ENCODE measurements at regions not wholly inside any gene's neighbourhood (a gene's known extent, or its start where the extent isn't known, plus 50 kb on each side); places are given as distances from the start of the nearest gene placed in this dataset.
A peak's percentile ranks its signal among the peaks of the same experiment; 100 is the strongest.
"Not testable (repeated sequence)": the region's sequence is repeated elsewhere in the genome, so short reads cannot be mapped to it uniquely, and the experiment has no call there.

DNA sequence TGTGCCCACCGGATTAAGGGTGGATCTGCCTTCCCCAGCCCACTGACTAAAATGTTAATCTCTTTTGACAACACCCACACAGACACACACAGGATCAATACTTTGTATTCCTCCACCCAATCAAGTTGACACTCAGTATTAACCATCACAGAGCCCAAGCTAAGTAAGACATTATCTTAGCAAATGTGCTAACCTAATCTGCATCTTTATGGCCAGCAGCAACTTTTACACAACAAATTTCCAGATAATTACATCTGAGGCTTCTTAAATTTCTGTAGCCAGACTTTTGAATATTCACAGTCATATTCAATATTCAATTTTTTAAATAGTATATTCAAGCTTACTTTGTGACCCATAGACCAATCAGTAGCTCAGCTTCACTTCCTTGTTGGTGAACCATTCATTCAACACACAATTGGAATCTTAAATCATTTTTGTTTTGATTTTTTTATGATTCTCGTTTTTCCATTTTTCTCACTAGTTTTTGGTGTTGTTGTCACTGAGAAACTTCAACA, 594.2 kb downstream of the IPMK start:
- DNase-seq, result no peak

DNA sequence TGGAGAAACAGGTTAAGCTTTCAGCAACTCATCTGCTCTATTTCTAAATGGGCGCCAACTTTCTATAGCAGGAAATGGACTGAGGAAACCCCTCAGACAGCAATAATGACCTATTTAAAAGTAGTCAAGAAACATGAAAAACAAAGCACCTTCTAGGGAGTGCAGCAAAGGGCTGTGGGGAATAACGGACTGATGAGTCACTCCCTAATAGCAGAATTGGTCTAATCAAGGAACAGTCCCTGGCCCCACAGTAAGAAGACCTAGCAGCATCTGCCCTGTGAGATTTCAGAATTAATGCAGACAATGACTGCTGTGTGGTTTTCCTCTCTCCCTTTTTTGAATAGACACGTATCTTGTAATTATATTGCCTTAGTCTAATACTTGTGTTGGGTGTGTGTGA, 602.9 kb downstream of the IPMK start:
- no peak for DNase-seq

DNA sequence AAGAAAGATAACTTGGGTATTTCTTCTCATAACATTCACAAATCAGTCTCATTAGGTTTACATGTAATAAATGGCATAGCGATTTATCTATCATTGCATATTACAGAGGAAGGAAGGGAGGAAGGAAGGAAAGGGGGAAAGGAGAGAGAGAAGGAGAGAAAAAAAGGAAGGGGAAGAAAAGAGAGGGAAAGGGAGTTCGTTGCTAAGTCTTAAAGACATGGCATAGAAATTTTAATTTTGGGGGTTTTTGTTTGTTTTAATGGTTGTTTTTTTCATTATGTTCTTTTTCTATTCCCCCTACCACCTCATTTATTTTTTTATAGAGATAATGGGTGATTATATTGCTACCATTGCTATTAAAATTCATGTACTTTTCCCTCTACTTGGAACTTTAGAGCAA, 604.3 kb downstream of the IPMK start:
- DNase-seq, result no peak

DNA sequence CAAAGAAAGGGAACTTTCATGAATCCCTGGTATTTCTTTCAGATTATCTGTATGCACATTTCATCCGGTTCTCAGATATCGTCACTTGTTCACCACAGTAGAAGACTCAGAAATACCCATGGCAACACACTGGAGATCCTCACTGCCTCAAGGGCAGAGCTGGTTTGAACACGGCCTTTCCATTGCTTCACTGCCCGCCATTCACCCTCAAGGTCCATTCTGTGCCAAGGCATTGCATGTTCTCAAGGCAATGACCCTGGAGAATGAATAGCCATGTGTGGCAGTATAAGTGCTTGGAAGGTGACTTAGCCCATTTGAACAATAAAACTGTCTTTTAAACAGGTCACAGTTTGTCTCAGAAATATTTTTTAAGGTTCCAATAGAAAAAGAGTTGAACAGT, 606.5 kb downstream of the IPMK start:
- DNase-seq, result no peak

DNA sequence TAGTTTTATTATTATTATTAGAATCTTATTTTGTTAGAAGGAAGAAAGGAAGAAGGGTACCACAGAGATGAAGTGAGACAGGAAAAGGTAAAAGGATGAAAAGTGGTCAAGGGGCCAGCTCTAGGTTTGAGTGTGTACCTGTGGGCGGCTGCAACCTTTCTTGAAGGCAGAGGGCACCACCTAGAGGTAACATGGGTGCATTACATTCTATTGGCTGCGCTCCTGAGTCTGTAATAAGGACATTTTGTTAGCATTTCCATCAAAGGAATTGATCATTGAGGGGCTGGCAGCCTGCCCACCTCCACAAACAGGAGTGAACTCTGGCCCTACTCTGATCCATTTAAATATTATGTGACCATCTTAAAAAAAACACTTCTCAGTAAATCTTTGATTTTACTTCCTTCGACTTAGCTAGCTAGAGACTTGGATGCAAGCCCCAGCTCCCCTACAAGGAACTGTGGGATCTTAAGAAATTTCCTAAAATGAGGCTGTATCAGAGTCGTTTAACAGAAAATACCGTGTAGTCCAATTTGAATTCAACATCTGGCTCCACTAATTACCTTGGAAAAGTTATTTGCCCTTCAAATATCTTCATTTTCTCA, 610.4 kb downstream of the IPMK start:
- peak in 7 of 14 donors; percentile 1 to 23 (median 8) for DNase-seq

DNA sequence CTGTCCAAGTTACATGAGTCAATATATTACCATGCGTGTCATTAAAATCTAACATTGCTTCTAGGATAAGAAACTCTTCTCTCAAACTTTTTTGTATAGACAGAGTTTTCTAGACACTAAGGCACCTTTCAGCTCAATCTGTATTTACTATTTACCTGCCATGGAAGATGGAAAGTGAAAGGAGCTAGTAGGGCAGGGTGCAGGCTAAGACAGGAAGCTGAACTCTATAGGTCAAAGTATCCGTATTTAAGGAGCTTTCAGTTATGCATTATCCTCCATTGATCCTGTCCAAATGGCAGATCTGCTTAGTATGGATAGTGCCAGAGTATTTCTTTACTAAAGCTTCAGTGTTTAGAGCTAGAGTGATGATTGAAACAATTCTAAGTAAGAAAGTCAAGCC, 612.8 kb downstream of the IPMK start:
- no peak for DNase-seq

DNA sequence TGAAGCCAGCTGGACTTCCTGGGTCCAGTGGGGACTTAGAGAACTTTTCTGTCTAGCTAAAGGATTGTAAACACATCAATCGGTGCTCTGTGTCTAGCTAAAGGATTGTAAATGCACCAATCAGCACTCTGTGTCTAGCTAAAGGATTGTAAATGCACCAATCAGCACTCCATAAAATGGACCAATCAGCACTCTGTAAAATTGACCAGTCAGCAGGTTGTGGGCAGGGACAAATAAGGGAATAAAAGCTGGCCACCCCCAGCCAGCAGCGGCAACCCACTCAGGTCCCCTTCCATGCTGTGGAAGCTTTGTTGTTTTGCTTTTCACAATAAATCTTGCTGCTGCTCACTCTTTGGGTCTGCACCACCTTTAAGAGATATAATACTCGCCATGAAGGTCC, 622.6 kb downstream of the IPMK start:
- DNase-seq, result not testable (repeated sequence)

DNA sequence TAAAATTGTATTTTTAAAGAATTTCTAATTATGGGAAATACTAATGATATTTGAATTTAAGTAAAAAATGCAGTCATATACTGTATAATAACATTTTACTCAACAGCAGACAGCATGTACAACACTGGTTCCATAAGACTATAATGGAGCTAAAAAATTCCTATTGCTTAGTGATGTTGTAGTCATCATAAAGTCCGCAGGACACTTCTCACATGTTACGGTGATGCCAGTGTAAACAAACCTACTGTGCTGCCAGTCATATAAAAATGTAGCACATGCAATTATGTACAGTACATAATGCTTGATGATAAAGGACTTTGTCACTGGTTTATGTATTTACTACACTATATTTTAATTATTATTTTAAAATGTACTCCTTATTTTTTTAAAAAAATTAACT, 629.3 kb downstream of the IPMK start:
- no peak for DNase-seq

DNA sequence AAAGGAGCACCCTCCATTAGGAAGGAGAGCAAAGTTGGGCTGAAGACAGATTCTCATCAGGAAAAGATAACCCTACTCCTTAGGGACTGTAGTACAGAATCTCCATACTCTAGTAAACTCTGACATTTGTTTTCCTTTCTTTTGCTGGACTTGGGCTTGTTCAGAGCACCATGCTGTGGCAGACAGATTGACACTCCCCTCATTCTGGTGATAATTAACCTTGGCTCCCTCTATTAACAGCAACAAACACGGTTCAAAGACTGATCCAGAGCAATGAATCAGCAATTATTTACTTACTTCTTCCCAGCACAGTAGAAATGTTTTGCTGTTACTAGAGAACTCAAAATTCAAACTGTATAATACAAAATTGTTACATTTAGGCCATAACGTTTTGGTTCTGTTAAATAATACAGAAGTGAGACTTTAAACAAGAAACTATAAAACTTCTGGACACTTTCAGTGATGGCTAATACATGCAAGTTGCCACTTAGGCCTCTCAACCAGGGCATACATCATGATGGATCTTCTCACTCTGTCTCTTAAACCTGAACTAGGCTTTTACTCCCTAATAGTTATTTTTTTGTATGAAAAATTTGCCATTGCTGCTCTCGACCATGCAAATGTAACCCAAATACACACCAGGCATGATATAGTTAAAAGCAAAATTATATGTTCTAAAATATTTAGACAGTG, 639.0 kb downstream of the IPMK start:
- DNase-seq, result no peak

DNA sequence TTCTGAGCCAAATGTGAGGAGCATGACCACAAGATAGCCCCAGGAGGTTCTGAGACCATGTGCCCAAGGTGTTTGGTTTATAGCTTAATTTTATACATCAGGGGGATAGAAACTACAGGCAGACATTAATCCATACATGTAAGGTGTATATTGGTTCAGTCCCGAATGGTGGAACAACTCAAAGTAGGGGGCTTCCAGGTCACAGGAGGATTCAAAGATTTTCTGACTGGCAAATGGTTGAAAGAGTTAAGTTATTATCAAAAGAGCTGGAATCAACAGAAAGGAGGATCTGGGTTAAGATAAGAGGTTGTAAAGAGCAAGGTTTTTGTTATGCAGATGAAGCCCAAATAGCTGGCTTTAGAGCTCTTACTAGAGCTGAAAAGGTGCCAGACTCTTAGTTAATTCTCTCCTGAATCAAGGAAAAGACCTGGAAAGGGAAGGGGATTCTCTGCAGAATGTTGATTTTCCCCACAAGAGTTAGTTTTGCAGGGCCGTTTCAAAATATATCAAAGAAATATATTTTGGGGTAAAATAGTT, 640.0 kb downstream of the IPMK start:
- DNase-seq, result no peak

DNA sequence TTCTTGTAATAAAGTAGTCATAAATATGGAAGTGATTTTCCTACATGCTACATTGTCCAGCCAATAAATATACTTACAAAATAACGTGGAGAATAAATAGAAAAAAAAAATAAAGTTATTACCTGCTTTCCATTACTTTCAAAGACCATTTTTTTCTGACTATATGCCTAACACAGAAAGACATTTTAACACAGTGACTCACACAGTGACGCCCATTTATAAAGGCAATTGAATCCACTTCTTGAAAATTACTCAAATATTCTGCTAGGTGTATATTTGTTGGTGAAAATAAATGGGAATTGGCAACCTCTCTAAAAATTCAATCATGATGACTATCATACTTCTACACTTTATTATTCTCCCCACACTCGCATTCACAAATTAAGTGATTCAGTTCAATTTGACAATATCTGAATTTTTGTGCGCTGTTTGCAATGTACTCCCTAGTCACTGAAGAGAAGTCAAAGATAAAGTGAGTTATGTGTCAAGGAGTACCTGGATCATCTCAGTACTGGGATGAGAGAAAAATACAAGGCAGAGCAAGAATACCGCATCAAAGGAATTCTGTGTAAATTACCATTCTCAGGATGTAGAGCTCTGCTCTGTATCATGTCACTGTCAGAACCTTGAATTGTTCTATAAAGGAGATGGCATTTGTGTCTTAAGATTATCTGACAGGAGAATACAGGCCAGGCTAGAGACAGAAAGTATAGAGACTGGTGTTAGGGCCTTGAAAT, 642.7 kb downstream of the IPMK start:
- DNase-seq, result no peak

DNA sequence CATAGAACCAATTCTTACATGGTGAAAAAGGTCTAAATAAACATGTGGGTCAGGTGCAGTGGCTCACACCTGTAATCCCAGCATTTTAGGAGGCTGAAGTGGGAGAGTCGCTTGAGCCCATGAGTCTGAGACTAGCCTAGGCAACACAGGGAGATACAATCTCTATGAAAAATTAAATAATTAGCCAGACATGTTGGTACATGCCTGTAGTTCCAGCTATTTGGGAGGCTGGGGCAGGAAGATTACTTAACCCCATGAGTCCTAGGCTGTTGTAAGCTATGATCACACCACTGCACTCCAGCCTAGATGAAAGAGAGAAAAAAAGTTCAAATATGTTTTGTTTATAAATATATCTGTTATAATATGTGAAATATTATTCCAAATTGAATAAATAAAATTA, 643.6 kb downstream of the IPMK start:
- no peak for DNase-seq

DNA sequence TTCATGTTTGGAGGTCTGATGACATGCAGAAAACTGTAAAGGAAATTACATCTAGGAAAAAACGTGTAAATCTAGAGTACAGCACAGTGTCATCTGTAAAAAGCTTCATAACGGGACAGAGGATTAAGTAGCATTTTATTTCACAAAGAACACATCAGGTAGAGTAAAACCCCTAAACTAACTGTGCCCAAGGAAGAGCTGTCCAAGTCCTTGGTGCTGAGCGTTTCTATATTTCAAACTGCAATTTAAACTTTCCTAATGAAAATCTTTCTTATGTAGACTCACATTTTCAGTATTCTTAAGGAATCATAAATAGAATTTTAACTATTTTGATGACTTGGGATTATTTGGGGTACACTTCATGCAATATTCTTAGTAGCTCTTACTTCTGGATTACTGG, 646.2 kb downstream of the IPMK start:
- no peak for DNase-seq

DNA sequence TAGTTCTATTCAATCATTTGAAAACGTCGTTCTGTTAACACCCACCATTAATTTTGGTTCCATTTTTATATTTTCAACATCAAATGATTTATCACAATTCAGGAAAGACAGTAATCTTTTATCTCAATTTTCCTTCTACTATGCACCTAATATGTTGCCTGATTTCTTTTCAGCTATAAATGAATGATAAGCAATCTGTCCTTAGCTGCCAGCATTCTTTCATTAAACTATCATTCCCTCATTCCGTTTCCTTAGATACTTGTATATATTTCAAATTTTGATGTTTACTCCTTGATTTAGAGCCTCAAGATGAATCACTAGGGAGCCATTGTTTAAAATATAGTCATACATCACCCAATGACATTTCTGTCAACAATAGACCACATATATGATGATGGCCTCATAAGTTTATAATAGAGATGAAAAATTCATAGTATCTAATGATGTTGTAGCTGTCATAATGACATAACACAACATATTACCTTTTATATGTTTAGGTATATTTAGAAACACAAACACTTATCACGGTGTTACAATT, 661.7 kb downstream of the IPMK start:
- no peak for DNase-seq

DNA sequence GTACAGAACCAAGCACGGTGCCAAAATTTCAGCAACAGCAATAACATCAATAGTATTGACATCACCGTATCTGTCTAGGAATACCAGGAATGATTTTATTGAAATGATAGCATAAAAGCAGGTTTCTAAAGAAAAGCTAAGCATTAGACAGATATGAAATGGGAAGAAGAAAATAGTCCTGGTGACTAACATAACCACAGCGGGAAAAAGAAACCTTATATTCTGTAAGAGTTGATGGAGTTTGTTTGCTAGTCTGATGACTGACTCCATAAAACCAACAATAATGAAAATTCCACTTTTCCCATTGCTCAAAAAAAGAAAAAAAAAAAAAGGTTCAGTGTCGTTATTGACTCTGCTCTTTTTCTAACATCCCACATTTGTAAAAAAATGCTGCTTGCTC, 668.3 kb downstream of the IPMK start:
- no peak for DNase-seq

DNA sequence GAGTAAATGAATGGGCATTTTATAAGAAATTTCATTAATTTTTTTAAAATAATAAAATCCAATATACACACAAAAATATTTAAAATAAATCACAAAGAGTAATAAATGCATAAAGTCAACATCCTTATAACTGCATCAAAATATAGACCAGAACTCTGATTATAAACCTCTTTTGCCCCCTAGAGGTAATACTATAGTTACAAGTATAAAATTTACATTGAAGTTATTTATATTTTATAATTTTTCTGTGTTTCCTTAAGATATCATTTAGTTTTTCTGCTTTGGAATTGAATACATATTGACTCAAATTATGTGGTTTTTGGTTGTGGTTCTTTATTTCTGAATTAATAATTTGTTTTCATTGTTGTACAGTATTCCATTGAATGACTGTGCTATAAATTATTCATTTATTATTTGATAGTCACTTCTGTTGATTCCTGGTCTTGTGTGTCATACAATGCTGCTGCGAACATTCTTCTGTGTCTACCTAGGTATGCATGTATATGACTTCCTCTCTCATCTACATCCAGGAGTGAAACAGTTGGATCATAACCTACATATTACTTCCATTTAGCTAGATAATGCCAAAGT, 673.6 kb downstream of the IPMK start:
- no peak for DNase-seq

DNA sequence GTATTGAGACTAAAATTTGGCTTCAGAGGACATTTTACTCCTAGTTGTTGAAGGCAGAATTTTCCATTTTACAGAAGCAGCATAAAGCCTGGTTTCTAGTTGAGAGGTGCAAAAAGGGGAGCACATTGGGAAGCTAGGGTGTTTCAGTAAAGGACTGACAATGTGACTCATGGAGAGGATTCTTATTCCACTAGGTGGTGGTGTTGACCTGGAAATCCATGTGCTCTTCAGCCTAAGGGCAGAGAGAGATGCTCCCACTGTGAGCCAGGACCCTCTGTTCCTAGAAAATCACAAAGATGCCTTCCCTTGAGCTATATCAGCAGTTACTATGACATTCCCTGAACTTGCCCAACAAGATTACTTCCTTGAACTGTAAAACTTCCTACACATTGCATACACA, 687.8 kb downstream of the IPMK start:
- DNase-seq, result peak in 2 of 14 donors; percentile 1

DNA sequence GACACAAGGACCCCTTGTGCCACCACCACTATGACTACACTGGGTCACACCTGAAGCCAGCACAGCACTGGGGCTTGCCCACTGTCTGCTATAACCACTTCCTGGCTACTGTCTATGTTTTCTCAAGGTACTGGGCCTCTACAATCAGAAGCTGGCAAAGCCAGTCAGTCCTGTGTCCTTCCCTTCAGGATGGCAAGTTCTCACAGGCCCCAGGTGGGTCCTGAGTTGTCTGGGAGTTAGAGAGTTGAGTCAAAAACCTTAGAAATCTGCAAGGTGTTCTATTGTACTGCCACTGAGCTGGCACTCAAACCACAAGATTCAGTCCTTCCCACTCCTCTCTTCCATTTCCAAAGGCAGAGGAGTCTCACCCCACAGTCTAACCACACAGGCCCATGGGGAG, 705.5 kb downstream of the IPMK start:
- DNase-seq, result no peak

DNA sequence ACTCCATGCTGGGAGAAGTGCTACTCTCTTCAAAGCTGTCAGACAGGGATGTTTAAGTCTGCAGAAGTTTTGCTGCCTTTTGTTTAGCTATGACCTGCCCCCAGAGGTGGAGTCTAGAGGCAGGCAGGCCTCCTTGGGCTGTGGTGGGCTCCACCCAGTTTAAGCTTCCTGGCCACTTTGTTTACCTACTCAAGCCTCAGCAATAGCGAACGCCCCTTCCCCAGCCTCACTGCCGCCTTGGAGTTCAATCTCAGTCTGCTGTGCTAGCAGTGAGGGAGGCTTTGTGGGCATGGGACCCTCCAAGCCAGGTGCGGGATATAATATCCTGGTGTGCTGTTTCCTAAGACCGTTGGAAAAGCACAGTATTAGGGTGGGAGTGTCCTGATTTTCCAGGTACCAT, 715.9 kb downstream of the IPMK start:
- DNase-seq, result not testable (repeated sequence)

DNA sequence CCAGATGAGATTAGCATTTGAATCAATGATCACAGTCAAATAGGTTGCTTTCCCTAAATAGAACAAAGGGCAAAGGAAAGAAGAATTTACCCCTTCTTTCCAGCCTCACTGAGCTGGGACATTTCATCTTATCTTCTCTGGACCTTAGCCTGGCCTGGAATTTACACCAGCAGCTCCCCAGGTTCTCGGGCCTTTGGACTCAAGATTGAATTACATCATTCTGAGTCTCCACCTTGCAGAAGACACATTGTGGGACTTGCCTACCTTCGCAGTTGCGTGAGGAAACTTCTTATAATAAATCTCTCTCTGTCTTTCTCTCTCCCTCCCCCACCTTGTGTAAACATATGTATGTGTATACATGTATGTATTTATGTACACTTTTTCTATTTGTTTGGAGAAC, 732.4 kb downstream of the IPMK start:
- no peak for DNase-seq

DNA sequence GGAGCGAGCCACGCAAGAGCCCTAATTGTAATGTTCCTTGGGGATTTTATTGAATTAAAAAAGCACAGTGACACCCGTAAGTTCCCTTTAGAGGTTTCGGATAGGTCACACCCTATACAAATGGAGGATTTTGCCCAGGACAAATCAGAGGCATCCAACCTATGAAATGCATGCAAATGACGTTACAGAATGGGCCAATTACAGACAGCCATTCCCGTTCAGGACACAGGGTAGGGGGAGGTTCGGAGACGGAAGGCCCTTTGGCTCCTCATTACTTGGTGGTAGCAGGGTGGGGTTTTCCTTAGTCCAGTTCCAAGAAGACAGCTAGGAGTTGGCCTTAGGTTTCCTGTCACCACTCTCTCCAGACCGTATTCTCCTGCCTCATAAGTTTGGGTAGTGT, 754.1 kb downstream of the IPMK start:
- no peak for DNase-seq

DNA sequence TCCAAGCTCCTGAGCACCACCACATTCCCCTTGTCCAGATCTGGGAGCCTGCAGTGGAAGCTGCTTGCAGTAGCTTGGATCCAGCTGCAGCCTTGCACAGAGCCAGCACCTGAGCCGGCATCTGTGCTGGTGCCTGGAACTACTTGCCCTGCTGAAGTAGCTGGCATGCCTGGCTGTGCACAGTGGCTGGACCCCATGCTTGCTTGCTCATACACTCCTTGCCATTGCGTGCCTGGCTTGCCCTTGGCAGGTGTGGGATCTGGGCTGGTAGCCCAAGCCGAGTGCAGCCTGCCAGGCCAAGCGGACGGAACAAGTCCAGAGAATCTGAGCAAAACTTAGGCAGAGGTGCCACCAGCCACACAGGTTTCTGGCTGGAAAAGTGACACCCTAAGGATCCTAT, 759.9 kb downstream of the IPMK start:
- no peak for DNase-seq
